ENCODE measurements at regions not wholly inside any gene's neighbourhood (a gene's known extent, or its start where the extent isn't known, plus 50 kb on each side); places are given as distances from the start of the nearest gene placed in this dataset.

GRCh38 chr1:230518511-230518910, 92.4 kb upstream of the PGBD5 start:
- intact Hi-C loops (cut with DNase I; ENCODE audit: low total_unique reads): no loop called here
- no peaks in the 10 kb centered on the region for H3K9me3 ChIP-seq
- H3K27me3 ChIP-seq (replicated peaks in 1 of 7): peaks cover 0 to 8% (median 0%) of the 10 kb centered on the region in 7 donors
- no peaks in the 10 kb centered on the region for H3K36me3 ChIP-seq
- H3K4me3 ChIP-seq: no peak overlapping the region
- TF ChIP-seq POLR2A (IDR thresholded peaks at IDR 0.05) (no peak), CTCF (IDR thresholded peaks at IDR 0.05 in 8 of 11, conservative IDR thresholded peaks at IDR 0.05 in 3 of 11) (no peak)
- H3K4me1 ChIP-seq: no peaks in the 10 kb centered on the region
- 66 to 76% (median 68%) methylated on average over 5 of the region's 5 CpGs for WGBS, 5 donors
- no peak for DNase-seq
- no peak overlapping the region for H3K27ac ChIP-seq

- H3K36me3 ChIP-seq: no peaks in the 10 kb centered on the region
- DNase-seq: no peak
- H3K4me3 ChIP-seq: no peak overlapping the region
- no peaks in the 10 kb centered on the region for H3K9me3 ChIP-seq
- H3K27me3 ChIP-seq (replicated peaks in 1 of 7): peaks cover 0 to 8% (median 0%) of the 10 kb centered on the region in 7 donors
- H3K27ac ChIP-seq: no peak overlapping the region
- intact Hi-C loops (cut with DNase I; ENCODE audit: low total_unique reads): no loop called here
- WGBS, 5 donors: 73 to 89% (median 83%) methylated on average over 2 of the region's 2 CpGs
- no peaks in the 10 kb centered on the region for H3K4me1 ChIP-seq
- TF ChIP-seq POLR2A (IDR thresholded peaks at IDR 0.05) (no peak), CTCF (IDR thresholded peaks at IDR 0.05 in 8 of 11, conservative IDR thresholded peaks at IDR 0.05 in 3 of 11) (no peak), POLR2AphosphoS5 (IDR thresholded peaks at IDR 0.05) (no peak)
These were observed 91.7 kb upstream of the PGBD5 start for GRCh38 chr1:230517786-230518185.

GRCh38 chr1:230517326-230517725, 91.2 kb upstream of the PGBD5 start:
- Histone ChIP-seq H3K9me3 (no peaks in the 10 kb centered on the region), H3K27ac (no peak overlapping the region), H3K4me3 (no peak overlapping the region), H3K4me1 (no peaks in the 10 kb centered on the region), H3K27me3 (replicated peaks in 1 of 7) (peaks cover 0 to 8% (median 0%) of the 10 kb centered on the region in 7 donors), H3K36me3 (no peaks in the 10 kb centered on the region)
- WGBS, 5 donors: 81 to 94% (median 85%) methylated on average over 7 of the region's 7 CpGs
- intact Hi-C loops (cut with DNase I; ENCODE audit: low total_unique reads): no loop called here
- no peak for DNase-seq
- TF ChIP-seq POLR2AphosphoS5 (IDR thresholded peaks at IDR 0.05): no peak
- no peak for TF ChIP-seq POLR2A (IDR thresholded peaks at IDR 0.05)
- no peak for TF ChIP-seq CTCF (IDR thresholded peaks at IDR 0.05 in 8 of 11, conservative IDR thresholded peaks at IDR 0.05 in 3 of 11)

GRCh38 chr1:230516889-230517288, 90.8 kb upstream of the PGBD5 start:
- H3K27ac ChIP-seq: no peak overlapping the region
- no peak for DNase-seq
- no peaks in the 10 kb centered on the region for H3K4me1 ChIP-seq
- TF ChIP-seq CTCF (IDR thresholded peaks at IDR 0.05 in 8 of 11, conservative IDR thresholded peaks at IDR 0.05 in 3 of 11) (no peak), POLR2A (IDR thresholded peaks at IDR 0.05) (no peak), POLR2AphosphoS5 (IDR thresholded peaks at IDR 0.05) (no peak)
- intact Hi-C loops (cut with DNase I; ENCODE audit: low total_unique reads): no loop called here
- whole genome bisulfite sequencing, 5 donors: 82 to 97% (median 92%) methylated on average over 6 of the region's 6 CpGs
- H3K27me3 ChIP-seq (replicated peaks in 1 of 7): peaks cover 0 to 8% (median 0%) of the 10 kb centered on the region in 7 donors
- H3K4me3 ChIP-seq: no peak overlapping the region
- no peaks in the 10 kb centered on the region for H3K36me3 ChIP-seq
- H3K9me3 ChIP-seq: no peaks in the 10 kb centered on the region

All from spleen (tissue), 11 donors.